ENCODE measurements at regions not wholly inside any gene's neighbourhood (a gene's known extent, or its start where the extent isn't known, plus 50 kb on each side); places are given as distances from the start of the nearest gene placed in this dataset.
"Not testable (repeated sequence)": the region's sequence is repeated elsewhere in the genome, so short reads cannot be mapped to it uniquely, and the experiment has no call there.

DNA sequence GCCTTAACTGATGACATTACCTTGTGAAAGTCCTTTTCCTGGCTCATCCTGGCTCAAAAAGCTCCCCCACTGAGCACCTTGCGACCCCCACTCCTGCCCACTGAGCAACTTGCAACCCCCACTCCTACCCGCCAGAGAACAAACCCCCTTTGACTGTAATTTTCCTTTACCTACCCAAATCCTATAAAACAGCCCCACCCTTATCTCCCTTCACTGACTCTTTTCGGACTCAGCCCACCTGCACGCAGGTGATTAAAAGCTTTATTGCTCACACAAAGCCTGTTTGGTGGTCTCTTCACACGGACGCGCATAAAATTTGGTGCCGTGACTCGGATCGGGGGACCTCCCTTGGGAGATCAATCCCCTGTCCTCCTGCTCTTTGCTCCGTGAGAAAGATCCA is 124.4 kb upstream of the MAP2 start:
- TF ChIP-seq, protein P1, sequence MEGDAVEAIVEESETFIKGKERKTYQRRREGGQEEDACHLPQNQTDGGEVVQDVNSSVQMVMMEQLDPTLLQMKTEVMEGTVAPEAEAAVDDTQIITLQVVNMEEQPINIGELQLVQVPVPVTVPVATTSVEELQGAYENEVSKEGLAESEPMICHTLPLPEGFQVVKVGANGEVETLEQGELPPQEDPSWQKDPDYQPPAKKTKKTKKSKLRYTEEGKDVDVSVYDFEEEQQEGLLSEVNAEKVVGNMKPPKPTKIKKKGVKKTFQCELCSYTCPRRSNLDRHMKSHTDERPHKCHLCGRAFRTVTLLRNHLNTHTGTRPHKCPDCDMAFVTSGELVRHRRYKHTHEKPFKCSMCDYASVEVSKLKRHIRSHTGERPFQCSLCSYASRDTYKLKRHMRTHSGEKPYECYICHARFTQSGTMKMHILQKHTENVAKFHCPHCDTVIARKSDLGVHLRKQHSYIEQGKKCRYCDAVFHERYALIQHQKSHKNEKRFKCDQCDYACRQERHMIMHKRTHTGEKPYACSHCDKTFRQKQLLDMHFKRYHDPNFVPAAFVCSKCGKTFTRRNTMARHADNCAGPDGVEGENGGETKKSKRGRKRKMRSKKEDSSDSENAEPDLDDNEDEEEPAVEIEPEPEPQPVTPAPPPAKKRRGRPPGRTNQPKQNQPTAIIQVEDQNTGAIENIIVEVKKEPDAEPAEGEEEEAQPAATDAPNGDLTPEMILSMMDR (IDR thresholded peaks at IDR 0.05), result not testable (repeated sequence)
- not testable (repeated sequence) for TF ChIP-seq POLR2A (IDR thresholded peaks at IDR 0.05)

Measured in uterus (tissue), 2 donors.